H9 (cell line): ENCODE measurements at regions not wholly inside any gene's neighbourhood (a gene's known extent, or its start where the extent isn't known, plus 50 kb on each side); places are given as distances from the start of the nearest gene placed in this dataset.

Experiments
- DNase-seq: peaks from one replicate; pipeline ENCODE4 v3.0.0-alpha.2; 2017
- H2AFZ ChIP-seq: one replicate; pipeline ENCODE4 v1.6.1; 2013; ENCODE audit warnings: mild to moderate bottlenecking, low read length, control low read depth, moderate library complexity
- H2AK5ac ChIP-seq: 2 replicates; pipeline ENCODE4 v1.6.1; 2013; ENCODE audit warnings: low read length, control low read depth, mixed read lengths; ENCODE audit not compliant: insufficient read length
- H2BK120ac ChIP-seq: one replicate; pipeline ENCODE4 v1.6.1; 2013; ENCODE audit warnings: low read depth, mild to moderate bottlenecking, low read length, control low read depth, inconsistent platforms; ENCODE audit not compliant: poor library complexity, severe bottlenecking
- H2BK12ac ChIP-seq: 2 replicates; pipeline ENCODE4 v1.6.1; 2013; ENCODE audit warnings: low read length, control low read depth, mixed read lengths, low read depth; ENCODE audit not compliant: insufficient read length
- H2BK15ac ChIP-seq: 2 replicates; pipeline ENCODE4 v1.6.1; 2013; ENCODE audit warnings: low read depth, low read length, control low read depth
- H2BK20ac ChIP-seq: one replicate; pipeline ENCODE4 v1.6.1; 2013; ENCODE audit warnings: low read depth, mild to moderate bottlenecking, low read length, control low read depth, inconsistent platforms; ENCODE audit not compliant: poor library complexity, severe bottlenecking
- H2BK5ac ChIP-seq: 2 replicates; pipeline ENCODE4 v1.6.1; 2013; ENCODE audit warnings: low read length, control low read depth, mixed read lengths; ENCODE audit not compliant: insufficient read length
- H3K14ac ChIP-seq: 2 replicates; pipeline ENCODE4 v1.6.1; 2013; ENCODE audit warnings: low read length, control low read depth; ENCODE audit not compliant: insufficient read depth
- H3K18ac ChIP-seq: 2 replicates; pipeline ENCODE4 v1.6.1; 2013; ENCODE audit warnings: low read depth, mild to moderate bottlenecking, mixed read lengths, low read length, control low read depth; ENCODE audit not compliant: insufficient read length
- H3K23ac ChIP-seq: 2 replicates; pipeline ENCODE4 v1.6.1; 2013; ENCODE audit warnings: low read length, control low read depth, mixed read lengths, low read depth; ENCODE audit not compliant: insufficient read length
- H3K23me2 ChIP-seq: 2 replicates; pipeline ENCODE4 v1.6.1; 2013; ENCODE audit warnings: low read depth, mild to moderate bottlenecking, mixed read lengths, low read length, control low read depth; ENCODE audit not compliant: insufficient read length, poor library complexity, severe bottlenecking
- H3K27ac ChIP-seq: 2 replicates; pipeline ENCODE4 v1.5.1; 2013; ENCODE audit warnings: low read length, control low read depth, mixed read lengths, low read depth; ENCODE audit not compliant: insufficient read length
- H3K27me3 ChIP-seq: 2 replicates; pipeline ENCODE4 v1.6.1; 2013; ENCODE audit warnings: low read length, control low read depth, inconsistent platforms; ENCODE audit not compliant: insufficient read depth
- H3K4ac ChIP-seq: 2 replicates; pipeline ENCODE4 v1.6.1; 2013; ENCODE audit warnings: low read depth, mild to moderate bottlenecking, control low read depth, inconsistent platforms, low read length, moderate library complexity
- H3K4me1 ChIP-seq: 2 replicates; pipeline ENCODE4 v1.6.1; 2013; ENCODE audit warnings: low read length, control low read depth, inconsistent platforms; ENCODE audit not compliant: insufficient read depth
- H3K4me2 ChIP-seq: 2 replicates; pipeline ENCODE4 v1.6.1; 2013; ENCODE audit warnings: low read length, control low read depth, mixed read lengths; ENCODE audit not compliant: insufficient read length, insufficient read depth
- H3K56ac ChIP-seq: 2 replicates; pipeline ENCODE4 v1.6.1; 2013; ENCODE audit warnings: low read depth, mild to moderate bottlenecking, mixed read lengths, low read length, control low read depth; ENCODE audit not compliant: insufficient read length
- H3K79me1 ChIP-seq: 2 replicates; pipeline ENCODE4 v1.6.1; 2013; ENCODE audit warnings: low read depth, mild to moderate bottlenecking, moderate library complexity, low read length, control low read depth, inconsistent platforms; ENCODE audit not compliant: insufficient read depth, poor library complexity, severe bottlenecking
- H3K79me2 ChIP-seq: 2 replicates; pipeline ENCODE4 v1.6.1; 2013; ENCODE audit warnings: low read length, control low read depth, inconsistent platforms; ENCODE audit not compliant: insufficient read depth
- H3K9ac ChIP-seq: 2 replicates; pipeline ENCODE4 v1.6.1; 2013; ENCODE audit warnings: low read length, control low read depth, mixed read lengths; ENCODE audit not compliant: insufficient read length; ENCODE audit errors: extremely low read depth
- H3K9me3 ChIP-seq: one replicate; pipeline ENCODE4 v1.6.1; 2013; ENCODE audit warnings: low read depth, low read length, inconsistent platforms; ENCODE audit not compliant: control insufficient read depth
- H3T11ph ChIP-seq: one replicate; pipeline ENCODE4 v1.6.1; 2013; ENCODE audit warnings: mild to moderate bottlenecking, low read length, control low read depth, inconsistent platforms
- H4K20me1 ChIP-seq: one replicate; pipeline ENCODE4 v1.6.1; 2013; ENCODE audit not compliant: control insufficient read depth, insufficient read length, insufficient read depth
- H4K5ac ChIP-seq: 2 replicates; pipeline ENCODE4 v1.6.1; 2013; ENCODE audit warnings: low read depth, mild to moderate bottlenecking, mixed read lengths, low read length, control low read depth; ENCODE audit not compliant: insufficient read length
- H4K8ac ChIP-seq: replicated peaks from 2 replicates; pipeline ENCODE4 v1.6.1; 2013; ENCODE audit warnings: low read length, control low read depth, mixed read lengths, low read depth; ENCODE audit not compliant: insufficient read length
- H4K91ac ChIP-seq: 2 replicates; pipeline ENCODE4 v1.6.1; 2013; ENCODE audit warnings: low read depth, mild to moderate bottlenecking, moderate library complexity, mixed read lengths, low read length, control low read depth; ENCODE audit not compliant: insufficient read length
- H3K27ac Mint-ChIP-seq, 3 experiments: 2 replicates in 2 of 3; 3 replicates in 1 of 3; pipeline ENCODE4 v1.8.0; 2020 to 2021; ENCODE audit warnings: mixed read lengths in 3 of 3, mild to moderate bottlenecking in 1 of 3, moderate library complexity in 1 of 3
- H3K27me3 Mint-ChIP-seq: 2 replicates; pipeline ENCODE4 v1.8.0; 2021; ENCODE audit warnings: low read depth, mild to moderate bottlenecking, moderate library complexity, mixed read lengths
- H3K36me3 Mint-ChIP-seq, 3 experiments: 2 replicates in 2 of 3; 3 replicates in 1 of 3; pipeline ENCODE4 v1.8.0; 2020 to 2021; ENCODE audit warnings: low read depth in 3 of 3, mixed read lengths in 3 of 3; ENCODE audit not compliant: insufficient read depth in 1 of 3
- H3K4me1 Mint-ChIP-seq, 2 experiments: 2 replicates each; pipeline ENCODE4 v1.8.0; 2020; ENCODE audit warnings: mixed read lengths in 2 of 2
- H3K4me3 Mint-ChIP-seq, 2 experiments: 2 replicates in 1 of 2; 3 replicates in 1 of 2; pipeline ENCODE4 v1.8.0; 2020 to 2021; ENCODE audit warnings: mild to moderate bottlenecking in 2 of 2, mixed read lengths in 2 of 2, moderate library complexity in 1 of 2
- H3K9me3 Mint-ChIP-seq, 2 experiments: 2 replicates in 1 of 2; 3 replicates in 1 of 2; pipeline ENCODE4 v1.8.0; 2020; ENCODE audit warnings: mild to moderate bottlenecking in 2 of 2, mixed read lengths in 2 of 2, moderate library complexity in 1 of 2
- CTCF ChIP-seq: fragments of 200-600 bp; sonication (generic); conservative IDR thresholded peaks from 3 replicates; pipeline ENCODE4 v1.8.0; 2021; ENCODE audit warnings: antibody characterized with exemption, mild to moderate bottlenecking
- WGBS: extraction: QIAGEN DNeasy Blood & Tissue Kit; methylation state at CpG from one replicate; pipeline ENCODE4 v1.1.7; 2013; ENCODE audit warnings: missing lambda C conversion rate, low lambda C conversion rate, mixed read lengths; ENCODE audit not compliant: insufficient read length; ENCODE audit errors: extremely low coverage; 5-methylcytosine and 5-hydroxymethylcytosine counted together

DNA sequence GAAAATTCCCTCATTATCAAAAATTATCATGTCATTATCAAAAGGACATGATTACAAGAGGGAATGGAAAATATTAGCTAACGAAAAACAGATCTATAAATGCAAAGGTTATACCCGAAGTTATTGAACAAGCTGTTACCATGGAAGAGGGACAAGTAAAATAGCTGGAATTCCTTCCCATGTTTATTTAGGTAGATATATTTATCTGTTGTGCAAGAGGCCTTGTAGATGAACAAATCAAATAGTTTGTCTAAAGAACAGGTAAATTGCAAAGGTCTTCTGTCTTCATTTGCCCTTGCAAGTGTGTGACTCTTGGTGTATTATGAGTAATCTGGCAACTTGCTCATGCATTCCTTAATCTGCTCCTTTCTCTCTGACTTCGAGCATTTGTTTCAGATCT is 1170.9 kb downstream of the SORCS1 start:
- Histone ChIP-seq H3K9me3 (no peaks in the 10 kb centered on the region), H3K4me2 (no peak overlapping the region), H4K8ac (no peak overlapping the region), H3K27ac (no peak overlapping the region), H3K56ac (no peak overlapping the region), H3K79me2 (no peaks in the 10 kb centered on the region), H4K5ac (no peak overlapping the region), H2BK20ac (no peak overlapping the region), H3K18ac (no peak overlapping the region), H3K23me2 (no peaks in the 10 kb centered on the region), H3K4ac (no peak overlapping the region), H2BK15ac (no peak overlapping the region), H2AFZ (no peak overlapping the region), H2BK12ac (no peak overlapping the region), H4K91ac (no peak overlapping the region), H3K23ac (no peak overlapping the region), H3K79me1 (no peaks in the 10 kb centered on the region), H3K9ac (no peak overlapping the region), H3K27me3 (no peaks in the 10 kb centered on the region), H2BK5ac (no peak overlapping the region), H3T11ph (no peak overlapping the region), H4K20me1 (no peaks in the 10 kb centered on the region), H3K4me1 (no peaks in the 10 kb centered on the region), H3K14ac (no peak overlapping the region), H2AK5ac (no peak overlapping the region), H2BK120ac (no peak overlapping the region)
- TF ChIP-seq CTCF: no peak
- Mint-ChIP-seq H3K36me3 (no peaks in the 10 kb centered on the region), H3K27ac (no peak overlapping the region), H3K4me1 (no peaks in the 10 kb centered on the region), H3K9me3 (no peaks in the 10 kb centered on the region), H3K27me3 (no peaks in the 10 kb centered on the region), H3K4me3 (no peak overlapping the region)
- no peak for DNase-seq
- WGBS: no CpG with 5 or more reads among the region's 3 CpGs
